H1 (cell line): ENCODE measurements at regions not wholly inside any gene's neighbourhood (a gene's known extent, or its start where the extent isn't known, plus 50 kb on each side); places are given as distances from the start of the nearest gene placed in this dataset.

Experiments used
- CTCF ChIA-PET: fragments of 300-600 bp; sonication (Branson Sonifier 250); formaldehyde crosslinking; loops from one replicate; lab custom pipeline; 2021; ENCODE audit not compliant: partially characterized antibody; lab: Charles Lee
- POLR2A ChIA-PET: fragments of 300-600 bp; sonication (Branson Sonifier 250); formaldehyde crosslinking; loops from one replicate; lab custom pipeline; 2021; ENCODE audit warnings: inconsistent platforms; ENCODE audit not compliant: partially characterized antibody; lab: Charles Lee
- DNase-seq, 2 experiments: peaks; one replicate each; pipeline versions ENCODE4 v3.0.0 to v3.0.0-alpha.2; 2010 to 2022; ENCODE audit warnings: low spot score in 2 of 2, low read depth in 1 of 2, mixed read lengths in 1 of 2
- FAIRE-seq: peaks from 2 replicates; lab custom pipeline; 2011; peaks lifted over from hg19 to GRCh38; lab: Jason Lieb, UNC
- H2AFZ ChIP-seq: 2 replicates; pipeline ENCODE4 v1.8.1; 2012; ENCODE audit warnings: low read length, inconsistent platforms
- H2AK5ac ChIP-seq: 2 replicates; pipeline ENCODE4 v1.6.1; 2013; ENCODE audit warnings: low read depth, low read length
- H2BK120ac ChIP-seq: replicated peaks from 2 replicates; pipeline ENCODE3; 2013; ENCODE audit warnings: low read depth, low read length, inconsistent platforms
- H2BK12ac ChIP-seq: 2 replicates; pipeline ENCODE4 v1.6.1; 2013; ENCODE audit warnings: low read depth, low read length
- H2BK15ac ChIP-seq: 2 replicates; pipeline ENCODE4 v1.6.1; 2013; ENCODE audit warnings: low read length
- H2BK20ac ChIP-seq: 2 replicates; pipeline ENCODE4 v1.6.1; 2013; ENCODE audit warnings: low read length
- H2BK5ac ChIP-seq: 2 replicates; pipeline ENCODE4 v1.6.1; 2013; ENCODE audit warnings: low read depth, low read length
- H3K14ac ChIP-seq: 2 replicates; pipeline ENCODE4 v1.6.1; 2013; ENCODE audit warnings: inconsistent platforms; ENCODE audit not compliant: insufficient read length
- H3K18ac ChIP-seq: 2 replicates; pipeline ENCODE4 v1.6.1; 2013; ENCODE audit warnings: low read length; ENCODE audit errors: extremely low read depth
- H3K23ac ChIP-seq: 2 replicates; pipeline ENCODE4 v1.6.1; 2013; ENCODE audit warnings: inconsistent platforms; ENCODE audit not compliant: insufficient read length
- H3K23me2 ChIP-seq: 2 replicates; pipeline ENCODE4 v1.6.1; 2013; ENCODE audit warnings: low read depth, low read length
- H3K27ac ChIP-seq: 2 replicates; pipeline ENCODE4 v1.6.1; 2011; ENCODE audit warnings: low read depth, low read length, inconsistent platforms
- H3K27me3 ChIP-seq, 4 experiments: replicated peaks in 1 of 4; 1 replicate in 1 of 4; 2 replicates in 3 of 4; pipeline versions ENCODE4 v1.6.1 to v1.8.1; 2011 to 2013; ENCODE audit warnings: low read length in 3 of 4, mild to moderate bottlenecking in 3 of 4, inconsistent platforms in 2 of 4, mixed read lengths in 2 of 4, moderate library complexity in 1 of 4; ENCODE audit not compliant: control insufficient read depth in 3 of 4, insufficient read depth in 3 of 4; ENCODE audit errors: extremely low read depth in 1 of 4
- H3K36me3 ChIP-seq, 4 experiments: 2 replicates each; pipeline versions ENCODE4 v1.6.1 to v1.8.1; 2011 to 2013; ENCODE audit warnings: mild to moderate bottlenecking in 4 of 4, low read length in 3 of 4, moderate library complexity in 2 of 4, control low read depth in 1 of 4, inconsistent platforms in 1 of 4; ENCODE audit not compliant: insufficient read depth in 4 of 4, control insufficient read depth in 2 of 4
- H3K4ac ChIP-seq: replicated peaks from 2 replicates; pipeline ENCODE3; 2013; ENCODE audit warnings: low read length, low read depth, mixed read lengths, inconsistent platforms; ENCODE audit not compliant: insufficient read length
- H3K4me1 ChIP-seq, 4 experiments: replicated peaks in 1 of 4; 1 replicate in 1 of 4; 2 replicates in 3 of 4; pipeline versions ENCODE4 v1.6.1 to v1.8.1; 2011 to 2013; ENCODE audit warnings: low read length in 3 of 4, inconsistent platforms in 2 of 4, mixed read lengths in 1 of 4; ENCODE audit not compliant: insufficient read depth in 4 of 4, control insufficient read depth in 3 of 4
- H3K4me2 ChIP-seq, 2 experiments: 2 replicates each; pipeline versions ENCODE4 v1.6.1 to v1.8.1; 2011 to 2013; ENCODE audit warnings: low read depth in 2 of 2, low read length in 2 of 2, control low read depth in 1 of 2, inconsistent platforms in 1 of 2, mild to moderate bottlenecking in 1 of 2; ENCODE audit not compliant: insufficient read depth in 1 of 2
- H3K4me3 ChIP-seq, 4 experiments: fragments of 200-600, 300-600 bp in 1 of 4; sonication (generic), shearing (Covaris generic), sonication (Bioruptor Twin) in 1 of 4; 2 replicates each; pipeline versions ENCODE4 v1.5.1 to v1.8.1; 2011 to 2016; ENCODE audit warnings: low read length in 4 of 4, low read depth in 3 of 4, control low read depth in 2 of 4, inconsistent platforms in 2 of 4, mild to moderate bottlenecking in 2 of 4, mixed read lengths in 1 of 4, moderate library complexity in 1 of 4; ENCODE audit not compliant: insufficient read depth in 2 of 4; ENCODE audit errors: extremely low read depth in 1 of 4
- H3K56ac ChIP-seq: replicated peaks from 2 replicates; pipeline ENCODE3; 2013; ENCODE audit warnings: low read depth, mild to moderate bottlenecking, mixed read lengths, low read length, inconsistent platforms; ENCODE audit not compliant: insufficient read length
- H3K79me1 ChIP-seq: 2 replicates; pipeline ENCODE4 v1.6.1; 2013; ENCODE audit warnings: low read depth, low read length, control low read depth
- H3K79me2 ChIP-seq, 2 experiments: 2 replicates each; pipeline versions ENCODE4 v1.6.1 to v1.8.1; 2012 to 2013; ENCODE audit warnings: low read length in 2 of 2, mild to moderate bottlenecking in 2 of 2, inconsistent platforms in 1 of 2; ENCODE audit not compliant: insufficient read depth in 2 of 2, control insufficient read depth in 1 of 2
- H3K9ac ChIP-seq, 4 experiments: replicated peaks in 1 of 4; 1 replicate in 1 of 4; 2 replicates in 3 of 4; pipeline versions ENCODE4 v1.6.1 to v1.8.1; 2011 to 2013; ENCODE audit warnings: low read depth in 3 of 4, low read length in 3 of 4, control low read depth in 2 of 4, mild to moderate bottlenecking in 2 of 4, moderate library complexity in 2 of 4, inconsistent platforms in 1 of 4; ENCODE audit errors: extremely low read depth in 1 of 4
- H3K9me3 ChIP-seq, 2 experiments: 2 replicates each; pipeline versions ENCODE4 v1.6.1 to v1.8.1; 2012 to 2013; ENCODE audit warnings: mild to moderate bottlenecking in 2 of 2, moderate library complexity in 2 of 2, control low read depth in 1 of 2, inconsistent platforms in 1 of 2, low read depth in 1 of 2, low read length in 1 of 2, mixed read lengths in 1 of 2; ENCODE audit not compliant: insufficient read depth in 2 of 2
- H4K20me1 ChIP-seq, 2 experiments: replicated peaks in 1 of 2; 2 replicates each; pipeline versions ENCODE3 to v1.8.1; 2011 to 2013; ENCODE audit warnings: inconsistent platforms in 2 of 2, low read length in 2 of 2, mild to moderate bottlenecking in 1 of 2; ENCODE audit not compliant: insufficient read depth in 2 of 2, control insufficient read depth in 1 of 2
- H4K5ac ChIP-seq: 2 replicates; pipeline ENCODE4 v1.6.1; 2013; ENCODE audit warnings: low read length, low read depth, mixed read lengths, inconsistent platforms; ENCODE audit not compliant: insufficient read length
- H4K8ac ChIP-seq: 2 replicates; pipeline ENCODE4 v1.8.0; 2013; ENCODE audit warnings: mild to moderate bottlenecking, moderate library complexity, low read length, inconsistent platforms; ENCODE audit not compliant: insufficient read depth; ENCODE audit errors: extremely low read depth
- H4K91ac ChIP-seq: replicated peaks from 2 replicates; pipeline ENCODE3; 2013; ENCODE audit warnings: low read length, mixed read lengths, inconsistent platforms; ENCODE audit not compliant: insufficient read length
- MAFK ChIP-seq: IDR thresholded peaks from 2 replicates; pipeline ENCODE4 v1.6.1; 2012; ENCODE audit warnings: low read depth, mild to moderate bottlenecking, improper control_type of control experiment, low read length
- WGBS, 2 experiments: shearing (Covaris generic) in 1 of 2; methylation state at CpG; one replicate each; pipeline versions ENCODE4 v1.1.6 to v1.1.7; 2013 to 2015; ENCODE audit warnings: low lambda C conversion rate in 2 of 2, mixed read lengths in 2 of 2, inconsistent platforms in 1 of 2, low coverage in 1 of 2, missing lambda C conversion rate in 1 of 2; ENCODE audit not compliant: insufficient replicate concordance in 2 of 2, insufficient coverage in 1 of 2, insufficient read length in 1 of 2; ENCODE audit errors: extremely low coverage in 1 of 2, missing lambda C conversion rate in 1 of 2; 5-methylcytosine and 5-hydroxymethylcytosine counted together

- H3K27me3 ChIP-seq = no peaks in the 10 kb centered on the region
- H2BK120ac ChIP-seq = no peak overlapping the region
- H4K8ac ChIP-seq = no peak overlapping the region
- no peak overlapping the region for H3K18ac ChIP-seq
- H2BK20ac ChIP-seq = no peak overlapping the region
- no peak overlapping the region for H3K4ac ChIP-seq
- H3K56ac ChIP-seq = no peak overlapping the region
- H3K23ac ChIP-seq = no peak overlapping the region
- no peak overlapping the region for H3K4me2 ChIP-seq
- H2BK12ac ChIP-seq = no peak overlapping the region
- ChIA-PET CTCF (interaction anchor here (0.6 kb wide), 1 partner anchor 14 kb away, joined by 4 read pairs; no protein-coding TSS in a partner anchor), POLR2A (no interaction called here)
- FAIRE-seq = no peak
- H2AFZ ChIP-seq = no peak overlapping the region
- H3K9me3 ChIP-seq = no peaks in the 10 kb centered on the region
- H3K4me1 ChIP-seq = peaks cover 0 to 9% (median 3%) of the 10 kb centered on the region in 4 experiments; a peak in 4 of 7 replicates
- no peaks in the 10 kb centered on the region for H3K36me3 ChIP-seq
- no peaks in the 10 kb centered on the region for H3K79me1 ChIP-seq
- no peak overlapping the region for H3K14ac ChIP-seq
- no peaks in the 10 kb centered on the region for H3K23me2 ChIP-seq
- no peak overlapping the region for H2BK15ac ChIP-seq
- H4K5ac ChIP-seq = no peak overlapping the region
- 95% methylated on average over 1 of the region's 1 CpG; no CpG with 5 or more reads in 1 of the 2 experiments for WGBS, 2 experiments
- H3K27ac ChIP-seq = no peak overlapping the region
- no peak overlapping the region for H4K91ac ChIP-seq
- H3K9ac ChIP-seq = no peak overlapping the region
- H3K79me2 ChIP-seq = no peaks in the 10 kb centered on the region
- no peak overlapping the region for H2BK5ac ChIP-seq
- H3K4me3 ChIP-seq = no peak overlapping the region
- no peak overlapping the region for H2AK5ac ChIP-seq
- DNase-seq = no peak
- no peaks in the 10 kb centered on the region for H4K20me1 ChIP-seq
- TF ChIP-seq MAFK = no peak
These were observed 293.8 kb upstream of the USP25 start for GRCh38 chr21:15436031-15436430.
